ENCODE measurements at regions not wholly inside any gene's neighbourhood (a gene's known extent, or its start where the extent isn't known, plus 50 kb on each side); places are given as distances from the start of the nearest gene placed in this dataset.

GRCh38 chr17:33435721-33436301 is 142.7 kb upstream of the ASIC2 start:
- no peak for DNase-seq
- H3K27me3 ChIP-seq, result no peaks in the 10 kb centered on the region
- no peaks in the 10 kb centered on the region for H3K9me3 ChIP-seq
- ATAC-seq, result no peak
- no peak overlapping the region for H3K4me3 ChIP-seq
- H3K27ac ChIP-seq, result no peak overlapping the region
- H3K4me1 ChIP-seq, result no peaks in the 10 kb centered on the region
- intact Hi-C loops (cut with DNase I), result no loop called here
- no peaks in the 10 kb centered on the region for H3K36me3 ChIP-seq
- TF ChIP-seq, protein P1, sequence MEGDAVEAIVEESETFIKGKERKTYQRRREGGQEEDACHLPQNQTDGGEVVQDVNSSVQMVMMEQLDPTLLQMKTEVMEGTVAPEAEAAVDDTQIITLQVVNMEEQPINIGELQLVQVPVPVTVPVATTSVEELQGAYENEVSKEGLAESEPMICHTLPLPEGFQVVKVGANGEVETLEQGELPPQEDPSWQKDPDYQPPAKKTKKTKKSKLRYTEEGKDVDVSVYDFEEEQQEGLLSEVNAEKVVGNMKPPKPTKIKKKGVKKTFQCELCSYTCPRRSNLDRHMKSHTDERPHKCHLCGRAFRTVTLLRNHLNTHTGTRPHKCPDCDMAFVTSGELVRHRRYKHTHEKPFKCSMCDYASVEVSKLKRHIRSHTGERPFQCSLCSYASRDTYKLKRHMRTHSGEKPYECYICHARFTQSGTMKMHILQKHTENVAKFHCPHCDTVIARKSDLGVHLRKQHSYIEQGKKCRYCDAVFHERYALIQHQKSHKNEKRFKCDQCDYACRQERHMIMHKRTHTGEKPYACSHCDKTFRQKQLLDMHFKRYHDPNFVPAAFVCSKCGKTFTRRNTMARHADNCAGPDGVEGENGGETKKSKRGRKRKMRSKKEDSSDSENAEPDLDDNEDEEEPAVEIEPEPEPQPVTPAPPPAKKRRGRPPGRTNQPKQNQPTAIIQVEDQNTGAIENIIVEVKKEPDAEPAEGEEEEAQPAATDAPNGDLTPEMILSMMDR (IDR thresholded peaks at IDR 0.05), result no peak

GRCh38 chr17:33436321-33436720 is 143.2 kb upstream of the ASIC2 start:
- Histone ChIP-seq H3K27me3 (no peaks in the 10 kb centered on the region), H3K9me3 (no peaks in the 10 kb centered on the region), H3K4me1 (no peaks in the 10 kb centered on the region), H3K27ac (no peak overlapping the region), H3K4me3 (no peak overlapping the region), H3K36me3 (no peaks in the 10 kb centered on the region)
- intact Hi-C loops (cut with DNase I), result no loop called here
- TF ChIP-seq, protein P1 (IDR thresholded peaks at IDR 0.05), result no peak
- ATAC-seq (no peak), DNase-seq (no peak)

DNA sequence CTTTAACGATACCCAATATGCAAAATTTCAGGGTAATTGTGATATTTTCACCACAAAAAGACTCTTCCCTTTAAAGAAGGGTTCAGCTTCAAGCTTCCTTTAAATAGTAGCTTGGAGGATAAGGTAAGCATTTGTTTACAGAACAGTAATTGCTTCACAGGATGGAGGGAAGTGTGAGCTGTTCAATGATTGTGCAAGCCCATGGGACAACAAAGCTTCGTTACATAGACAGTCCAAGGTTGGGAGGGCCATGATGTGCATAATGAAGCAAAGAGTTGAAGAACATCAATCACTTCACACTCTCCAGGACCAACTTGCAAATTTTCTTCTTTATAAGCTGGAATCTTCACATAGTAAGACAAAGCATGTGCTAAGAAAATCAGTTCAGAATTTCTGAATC is 145.0 kb upstream of the ASIC2 start:
- DNase-seq, result no peak
- ATAC-seq, result no peak

DNA sequence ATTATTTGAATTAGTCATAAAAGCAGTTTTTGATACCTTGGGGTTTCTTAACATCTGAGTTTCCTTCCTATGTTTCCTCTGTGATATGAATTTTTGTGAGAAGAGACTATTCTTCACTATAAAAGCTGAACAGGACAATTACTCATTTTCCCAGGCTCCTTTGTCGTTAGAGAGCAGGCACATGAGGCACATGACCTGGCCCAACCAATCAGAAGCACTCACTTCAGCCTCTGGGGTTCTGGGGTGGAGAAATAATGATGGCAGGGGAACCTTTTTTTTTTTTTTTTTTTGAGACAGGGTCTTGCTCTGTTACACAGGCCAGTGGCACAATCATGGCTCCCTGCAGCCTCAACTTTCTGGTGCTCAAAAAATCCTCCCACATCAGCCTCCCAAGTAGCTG is 145.5 kb upstream of the ASIC2 start:
- ATAC-seq (no peak), DNase-seq (no peak)
- no peaks in the 10 kb centered on the region for H3K9me3 ChIP-seq
- H3K27ac ChIP-seq, result no peak overlapping the region
- no peak overlapping the region for H3K4me3 ChIP-seq
- H3K4me1 ChIP-seq, result no peaks in the 10 kb centered on the region
- intact Hi-C loops (cut with DNase I), result no loop called here
- TF ChIP-seq, protein P1 (IDR thresholded peaks at IDR 0.05), result no peak
- no peaks in the 10 kb centered on the region for H3K36me3 ChIP-seq
- no peaks in the 10 kb centered on the region for H3K27me3 ChIP-seq

More for the DNA sequence above, 145.0 kb upstream of the ASIC2 start:
- intact Hi-C loops (cut with DNase I), result no loop called here
- Histone ChIP-seq H3K27me3 (no peaks in the 10 kb centered on the region), H3K4me1 (no peaks in the 10 kb centered on the region), H3K27ac (no peak overlapping the region), H3K36me3 (no peaks in the 10 kb centered on the region), H3K9me3 (no peaks in the 10 kb centered on the region), H3K4me3 (no peak overlapping the region)
- TF ChIP-seq, protein P1 (IDR thresholded peaks at IDR 0.05), result no peak

DNA sequence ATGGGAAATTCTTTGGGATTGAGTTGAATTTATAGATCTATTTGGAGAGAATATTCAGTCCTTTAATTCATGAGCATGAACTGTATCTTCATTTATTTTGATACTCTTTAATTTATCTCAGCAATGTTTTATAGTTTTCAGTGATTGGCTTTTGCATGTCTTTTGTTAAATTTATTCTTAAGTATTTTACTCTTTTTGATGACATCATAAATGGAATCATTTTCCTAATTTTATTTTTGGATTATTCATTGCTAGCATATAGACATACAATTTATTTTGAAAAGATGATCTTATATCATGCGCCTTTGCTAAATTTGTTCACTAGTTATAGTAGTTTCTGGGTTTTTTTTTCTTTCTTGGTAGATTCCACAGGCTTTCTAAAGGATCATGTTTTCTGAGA is 149.2 kb upstream of the ASIC2 start:
- no peaks in the 10 kb centered on the region for H3K9me3 ChIP-seq
- no peaks in the 10 kb centered on the region for H3K36me3 ChIP-seq
- no peak overlapping the region for H3K27ac ChIP-seq
- TF ChIP-seq, protein P1 (IDR thresholded peaks at IDR 0.05), result no peak
- intact Hi-C loops (cut with DNase I), result no loop called here
- DNase-seq, result no peak
- no peaks in the 10 kb centered on the region for H3K4me1 ChIP-seq
- no peak for ATAC-seq
- H3K4me3 ChIP-seq, result no peak overlapping the region
- H3K27me3 ChIP-seq, result no peaks in the 10 kb centered on the region

GRCh38 chr17:33444731-33445130 is 151.6 kb upstream of the ASIC2 start:
- Histone ChIP-seq H3K36me3 (no peaks in the 10 kb centered on the region), H3K27ac (no peak overlapping the region), H3K9me3 (no peaks in the 10 kb centered on the region), H3K27me3 (no peaks in the 10 kb centered on the region), H3K4me1 (no peaks in the 10 kb centered on the region), H3K4me3 (no peak overlapping the region)
- TF ChIP-seq, protein P1 (IDR thresholded peaks at IDR 0.05), result no peak
- ATAC-seq (no peak), DNase-seq (no peak)
- intact Hi-C loops (cut with DNase I), result no loop called here

Measured in upper lobe of right lung (tissue), 1 donor.